Activated CD8-positive, alpha-beta memory T cell treated with anti-CD3 and anti-CD28 coated beads for 36 hours (primary cell): ENCODE measurements at regions not wholly inside any gene's neighbourhood (a gene's known extent, or its start where the extent isn't known, plus 50 kb on each side); places are given as distances from the start of the nearest gene placed in this dataset.

Experiments used
- CTCF ChIA-PET: fragments of 350-600 bp; sonication (Branson Sonifier 250); formaldehyde crosslinking; loops from one replicate; lab custom pipeline; 2021; ENCODE audit warnings: antibody characterized with exemption; lab: Charles Lee
- POLR2A ChIA-PET: fragments of 350-600 bp; sonication (Branson Sonifier 250); formaldehyde crosslinking; loops from one replicate; lab custom pipeline; 2021; ENCODE audit warnings: antibody characterized with exemption; lab: Charles Lee

- POLR2A ChIA-PET = no interaction called here
Observed at GRCh38 chr6:125533710-125534397, 215.6 kb upstream of the HEY2 start.

GRCh38 chr6:125534430-125535263 is 214.8 kb upstream of the HEY2 start:
- CTCF ChIA-PET = no interaction called here
- POLR2A ChIA-PET = interaction anchor here (0.6 kb wide), 1 partner anchor 9 kb away, joined by 3 read pairs; no protein-coding TSS in a partner anchor

More at GRCh38 chr6:125533710-125534397, 215.6 kb upstream of the HEY2 start:
- CTCF ChIA-PET = no interaction called here

GRCh38 chr6:125537090-125537489 is 212.3 kb upstream of the HEY2 start:
- POLR2A ChIA-PET = no interaction called here
- CTCF ChIA-PET = interaction anchor here (0.8 kb wide), 1 partner anchor 13 kb away, joined by 3 read pairs; no protein-coding TSS in a partner anchor

- CTCF ChIA-PET = no interaction called here
- POLR2A ChIA-PET = no interaction called here
Observed at GRCh38 chr6:125539892-125540291, 209.5 kb upstream of the HEY2 start.

GRCh38 chr6:125544819-125545218 is 204.6 kb upstream of the HEY2 start:
- ChIA-PET CTCF (no interaction called here), POLR2A (no interaction called here)

- POLR2A ChIA-PET = no interaction called here
- CTCF ChIA-PET = interaction anchor here (0.6 kb wide), 1 partner anchor 234 kb away, joined by 3 read pairs; no protein-coding TSS in a partner anchor
Observed at GRCh38 chr6:125546841-125547251, 202.6 kb upstream of the HEY2 start.

- CTCF ChIA-PET = interaction anchor here (0.6 kb wide), 1 partner anchor 234 kb away, joined by 3 read pairs; no protein-coding TSS in a partner anchor
- POLR2A ChIA-PET = no interaction called here
Observed at GRCh38 chr6:125547381-125547780, 202.1 kb upstream of the HEY2 start.

- CTCF ChIA-PET = no interaction called here
Observed at GRCh38 chr6:125549202-125549884, 200.1 kb upstream of the HEY2 start.

GRCh38 chr6:125550892-125551291 is 198.5 kb upstream of the HEY2 start:
- POLR2A ChIA-PET = no interaction called here
- CTCF ChIA-PET = no interaction called here

More at GRCh38 chr6:125549202-125549884, 200.1 kb upstream of the HEY2 start:
- POLR2A ChIA-PET = no interaction called here

- ChIA-PET CTCF (no interaction called here), POLR2A (no interaction called here)
Observed at GRCh38 chr6:125552819-125553218, 196.6 kb upstream of the HEY2 start.

GRCh38 chr6:125554456-125554855 is 195.0 kb upstream of the HEY2 start:
- POLR2A ChIA-PET = no interaction called here
- CTCF ChIA-PET = no interaction called here

GRCh38 chr6:125558241-125558843 is 191.1 kb upstream of the HEY2 start:
- POLR2A ChIA-PET = no interaction called here
- CTCF ChIA-PET = no interaction called here

GRCh38 chr6:125558907-125559306 is 190.5 kb upstream of the HEY2 start:
- ChIA-PET POLR2A (no interaction called here), CTCF (no interaction called here)

- ChIA-PET POLR2A (no interaction called here), CTCF (no interaction called here)
Observed at GRCh38 chr6:125562156-125562555, 187.3 kb upstream of the HEY2 start.

GRCh38 chr6:125564941-125565340 is 184.5 kb upstream of the HEY2 start:
- POLR2A ChIA-PET = no interaction called here

GRCh38 chr6:125567407-125567806 is 182.0 kb upstream of the HEY2 start:
- CTCF ChIA-PET = no interaction called here

More at GRCh38 chr6:125564941-125565340, 184.5 kb upstream of the HEY2 start:
- CTCF ChIA-PET = no interaction called here

GRCh38 chr6:125568609-125569008 is 180.8 kb upstream of the HEY2 start:
- CTCF ChIA-PET = no interaction called here
- POLR2A ChIA-PET = no interaction called here

More at GRCh38 chr6:125567407-125567806, 182.0 kb upstream of the HEY2 start:
- POLR2A ChIA-PET = no interaction called here

- CTCF ChIA-PET = no interaction called here
Observed at GRCh38 chr6:125570526-125570925, 178.9 kb upstream of the HEY2 start.

GRCh38 chr6:125571207-125571755 is 178.2 kb upstream of the HEY2 start:
- ChIA-PET POLR2A (no interaction called here), CTCF (no interaction called here)

More at GRCh38 chr6:125570526-125570925, 178.9 kb upstream of the HEY2 start:
- POLR2A ChIA-PET = no interaction called here
